ENCODE measurements at regions not wholly inside any gene's neighbourhood (a gene's known extent, or its start where the extent isn't known, plus 50 kb on each side); places are given as distances from the start of the nearest gene placed in this dataset.

- no peak for TF ChIP-seq CTCF (IDR thresholded peaks at IDR 0.05; ENCODE audit: insufficient read depth in 1 of 2, low read depth in 1 of 2, low read length in 1 of 2, severe bottlenecking in 1 of 2, unreplicated experiment in 1 of 2)
- peaks cover 8% of the 10 kb centered on the region for H3K4me1 ChIP-seq
- H3K9me3 ChIP-seq, result no peaks in the 10 kb centered on the region
- intact Hi-C loops (cut with micrococcal nuclease; ENCODE audit: unreplicated experiment), result no loop called here
- ChIA-PET CTCF (no interaction called here), POLR2A (interaction anchor here (0.6 kb wide), 1 partner anchor 90 kb away, joined by 3 read pairs; no protein-coding TSS in a partner anchor)
- DNase-seq, result no peak
- H3K36me3 ChIP-seq (ENCODE audit: control insufficient read depth, insufficient read depth, low read length), result no peaks in the 10 kb centered on the region
- Mint-ChIP-seq H3K4me1 (ENCODE audit: low read depth, unreplicated experiment) (peaks cover 7% of the 10 kb centered on the region), H3K9me3 (ENCODE audit: unreplicated experiment) (no peaks in the 10 kb centered on the region), H3K36me3 (ENCODE audit: insufficient read depth, unreplicated experiment) (no peaks in the 10 kb centered on the region), H3K4me3 (ENCODE audit: unreplicated experiment) (no peak overlapping the region), H3K27ac (ENCODE audit: unreplicated experiment) (no peak overlapping the region), H3K27me3 (ENCODE audit: insufficient read depth, unreplicated experiment) (no peaks in the 10 kb centered on the region)
- no peak overlapping the region for H3K4me3 ChIP-seq (ENCODE audit: low read depth, low read length)
- no TSS peak for BruUV-seq (replicated peaks)
- no peaks in the 10 kb centered on the region for H3K27me3 ChIP-seq (replicated peaks; ENCODE audit: control insufficient read depth, insufficient read depth, low read length)
Measured at GRCh38 chr2:105449076-105449475, 50.2 kb upstream of the FHL2 start.
